ENCODE measurements at regions not wholly inside any gene's neighbourhood (a gene's known extent, or its start where the extent isn't known, plus 50 kb on each side); places are given as distances from the start of the nearest gene placed in this dataset.

DNA sequence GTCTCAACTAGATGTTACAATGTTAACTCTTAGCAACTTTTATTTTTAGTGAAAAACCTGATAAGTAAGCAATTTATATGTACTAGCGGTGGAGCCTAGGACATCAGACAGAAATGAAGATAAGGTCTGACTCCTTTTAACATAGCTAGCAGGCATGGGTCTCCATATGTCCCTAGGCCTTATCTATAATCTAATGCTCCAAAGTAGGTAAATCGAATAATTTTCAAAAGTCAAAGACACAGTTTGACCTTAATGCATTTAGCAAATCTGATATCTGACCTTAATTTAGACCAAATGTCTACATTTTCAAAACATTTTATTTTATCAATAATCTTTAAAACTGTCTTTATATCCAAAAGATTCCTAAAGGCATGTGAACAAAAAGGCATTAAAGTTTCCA, 305.0 kb upstream of the CCNH start:
- WGBS, 2 donors, result 93 to 96% methylated on average over 2 of the region's 2 CpGs
- Histone ChIP-seq H3K36me3 (no peaks in the 10 kb centered on the region), H3K9me3 (peaks cover 0 to 8% (median 0%) of the 10 kb centered on the region in 4 donors)

DNA sequence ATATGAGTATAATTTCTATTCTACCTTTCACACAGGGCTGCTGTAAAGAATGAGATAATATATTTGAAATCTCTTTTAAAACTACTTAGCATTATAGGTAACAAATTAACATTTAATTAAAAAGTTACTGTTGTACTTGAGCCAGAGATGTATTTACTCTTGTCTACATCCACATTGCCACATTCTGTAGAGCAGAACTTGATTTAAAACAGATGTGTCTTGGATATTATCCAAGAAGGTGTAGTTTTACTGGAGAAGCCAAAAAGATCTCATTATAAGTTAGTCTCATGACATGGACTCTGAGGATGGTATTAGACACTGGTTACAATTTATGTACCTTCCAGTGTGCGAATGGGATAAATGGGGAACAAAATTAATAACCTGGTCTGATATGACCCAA, 293.1 kb upstream of the CCNH start:
- 52 to 61% methylated on average over 1 of the region's 1 CpG for WGBS, 2 donors
- Histone ChIP-seq H3K4me1 (no peaks in the 10 kb centered on the region), H3K9me3 (peaks cover 0 to 9% (median 0%) of the 10 kb centered on the region in 4 donors), H3K36me3 (no peaks in the 10 kb centered on the region), H3K27ac (no peak overlapping the region), H3K27me3 (no peaks in the 10 kb centered on the region), H3K4me3 (no peak overlapping the region)
- DNase-seq (ENCODE audit: low spot score in 2 of 2), result no peak
- TF ChIP-seq, protein P1, sequence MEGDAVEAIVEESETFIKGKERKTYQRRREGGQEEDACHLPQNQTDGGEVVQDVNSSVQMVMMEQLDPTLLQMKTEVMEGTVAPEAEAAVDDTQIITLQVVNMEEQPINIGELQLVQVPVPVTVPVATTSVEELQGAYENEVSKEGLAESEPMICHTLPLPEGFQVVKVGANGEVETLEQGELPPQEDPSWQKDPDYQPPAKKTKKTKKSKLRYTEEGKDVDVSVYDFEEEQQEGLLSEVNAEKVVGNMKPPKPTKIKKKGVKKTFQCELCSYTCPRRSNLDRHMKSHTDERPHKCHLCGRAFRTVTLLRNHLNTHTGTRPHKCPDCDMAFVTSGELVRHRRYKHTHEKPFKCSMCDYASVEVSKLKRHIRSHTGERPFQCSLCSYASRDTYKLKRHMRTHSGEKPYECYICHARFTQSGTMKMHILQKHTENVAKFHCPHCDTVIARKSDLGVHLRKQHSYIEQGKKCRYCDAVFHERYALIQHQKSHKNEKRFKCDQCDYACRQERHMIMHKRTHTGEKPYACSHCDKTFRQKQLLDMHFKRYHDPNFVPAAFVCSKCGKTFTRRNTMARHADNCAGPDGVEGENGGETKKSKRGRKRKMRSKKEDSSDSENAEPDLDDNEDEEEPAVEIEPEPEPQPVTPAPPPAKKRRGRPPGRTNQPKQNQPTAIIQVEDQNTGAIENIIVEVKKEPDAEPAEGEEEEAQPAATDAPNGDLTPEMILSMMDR (IDR thresholded peaks at IDR 0.05), result no peak
- TF ChIP-seq EP300 (IDR thresholded peaks at IDR 0.05) (no peak), POLR2A (IDR thresholded peaks at IDR 0.05) (no peak)

More for the DNA sequence above, 305.0 kb upstream of the CCNH start:
- Histone ChIP-seq H3K4me1 (no peaks in the 10 kb centered on the region), H3K27ac (no peak overlapping the region), H3K27me3 (no peaks in the 10 kb centered on the region), H3K4me3 (no peak overlapping the region)
- no peak for DNase-seq (ENCODE audit: low spot score in 2 of 2)
- TF ChIP-seq POLR2A (IDR thresholded peaks at IDR 0.05) (no peak), EP300 (IDR thresholded peaks at IDR 0.05) (no peak)
- TF ChIP-seq, protein P1 (IDR thresholded peaks at IDR 0.05), result no peak

GRCh38 chr5:87686975-87687374, 274.2 kb upstream of the CCNH start:
- Histone ChIP-seq H3K27me3 (no peaks in the 10 kb centered on the region), H3K27ac (no peak overlapping the region), H3K4me1 (no peaks in the 10 kb centered on the region), H3K9me3 (peaks cover 0 to 17% (median 3%) of the 10 kb centered on the region in 4 donors), H3K4me3 (no peak overlapping the region), H3K36me3 (no peaks in the 10 kb centered on the region)
- 85 to 89% methylated on average over 1 of the region's 1 CpG for WGBS, 2 donors
- no peak for TF ChIP-seq EP300 (IDR thresholded peaks at IDR 0.05)
- no peak for TF ChIP-seq POLR2A (IDR thresholded peaks at IDR 0.05)
- TF ChIP-seq, protein P1 (IDR thresholded peaks at IDR 0.05), result no peak
- DNase-seq (ENCODE audit: low spot score in 2 of 2), result no peak

DNA sequence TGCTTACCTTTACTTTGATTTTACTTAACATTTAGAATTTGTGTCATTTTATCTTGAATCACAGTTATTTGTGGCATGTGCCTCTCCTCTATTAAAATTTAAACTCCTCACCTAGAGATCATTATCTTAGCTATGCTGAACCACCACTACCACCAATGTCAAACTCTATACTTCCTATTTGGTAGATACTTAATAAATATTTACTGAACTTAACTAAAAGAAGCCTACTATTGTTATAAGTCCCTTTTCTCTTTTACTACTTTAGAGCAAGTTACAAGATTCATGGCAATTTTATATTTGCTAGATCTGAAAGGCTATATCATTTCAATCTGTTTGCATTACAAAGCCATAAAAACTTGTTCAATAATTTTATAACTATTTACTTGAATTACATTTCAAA, 273.3 kb upstream of the CCNH start:
- no peaks in the 10 kb centered on the region for H3K4me1 ChIP-seq

GRCh38 chr5:87674235-87674634, 261.5 kb upstream of the CCNH start:
- Histone ChIP-seq H3K27me3 (no peaks in the 10 kb centered on the region), H3K27ac (no peak overlapping the region), H3K4me1 (no peaks in the 10 kb centered on the region), H3K36me3 (no peaks in the 10 kb centered on the region), H3K9me3 (no peaks in the 10 kb centered on the region), H3K4me3 (no peak overlapping the region)
- 81 to 84% methylated on average over 2 of the region's 2 CpGs for WGBS, 2 donors
- DNase-seq (ENCODE audit: low spot score in 2 of 2), result no peak
- TF ChIP-seq EP300 (IDR thresholded peaks at IDR 0.05), result no peak
- TF ChIP-seq POLR2A (IDR thresholded peaks at IDR 0.05), result no peak
- TF ChIP-seq, protein P1 (IDR thresholded peaks at IDR 0.05), result no peak

More for the DNA sequence above, 273.3 kb upstream of the CCNH start:
- Histone ChIP-seq H3K36me3 (no peaks in the 10 kb centered on the region), H3K9me3 (peaks cover 0 to 17% (median 0%) of the 10 kb centered on the region in 4 donors), H3K27me3 (no peaks in the 10 kb centered on the region), H3K4me3 (no peak overlapping the region), H3K27ac (no peak overlapping the region)
- DNase-seq (ENCODE audit: low spot score in 2 of 2), result no peak
- TF ChIP-seq, protein P1 (IDR thresholded peaks at IDR 0.05), result no peak
- TF ChIP-seq EP300 (IDR thresholded peaks at IDR 0.05), result no peak
- no peak for TF ChIP-seq POLR2A (IDR thresholded peaks at IDR 0.05)

All from tibial nerve (tissue), 4 donors.